C4-2B (cell line): ENCODE measurements at regions not wholly inside any gene's neighbourhood (a gene's known extent, or its start where the extent isn't known, plus 50 kb on each side); places are given as distances from the start of the nearest gene placed in this dataset.

Experiments
- CTCF ChIP-seq: fragments of 450-650 bp; conservative IDR thresholded peaks from 2 replicates; pipeline ENCODE4 v1.5.1; 2017; ENCODE audit warnings: mild to moderate bottlenecking
- ZFX ChIP-seq: fragments of 450-650 bp; IDR thresholded peaks from 2 replicates; pipeline ENCODE4 v1.6.1; 2017

DNA sequence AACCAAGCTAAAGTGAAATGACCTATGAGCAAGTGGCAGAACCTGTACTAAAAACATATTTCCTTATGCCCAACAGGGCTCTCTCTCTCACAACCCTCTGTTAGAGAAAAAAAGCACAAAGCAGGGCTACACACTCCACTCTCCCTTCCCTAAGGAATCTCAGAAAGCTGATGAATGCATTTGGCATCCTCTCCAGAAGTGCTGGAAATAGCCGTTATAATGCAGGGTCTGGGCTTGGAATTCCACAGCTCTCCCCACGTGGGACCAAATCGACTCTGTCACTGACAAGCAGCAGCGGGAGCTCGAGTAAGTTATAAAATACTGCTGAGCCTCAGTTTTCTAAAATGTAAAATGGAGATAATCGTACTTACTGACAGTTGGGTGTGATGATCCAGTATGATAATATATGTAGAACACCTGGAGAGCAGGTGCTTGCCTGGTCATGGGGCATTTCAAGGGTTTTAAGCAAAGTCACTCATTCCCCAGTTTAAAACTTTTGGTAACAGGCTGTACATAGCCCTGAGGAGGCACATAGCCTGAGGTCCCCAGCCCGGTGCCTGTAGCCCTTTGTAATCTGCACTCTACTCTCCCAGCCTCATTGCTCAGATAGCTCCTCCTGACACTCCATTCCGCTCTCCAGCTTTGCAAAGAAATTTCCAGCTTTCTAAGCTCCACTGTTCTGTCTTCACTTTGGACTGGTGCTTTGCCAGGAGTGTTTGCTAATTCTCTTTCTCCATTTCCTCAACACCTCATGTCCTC lies 175.6 kb upstream of the DAB1 start:
- no peak for TF ChIP-seq CTCF
- no peak for TF ChIP-seq ZFX
